PC-3 (cell line): ENCODE measurements at regions not wholly inside any gene's neighbourhood (a gene's known extent, or its start where the extent isn't known, plus 50 kb on each side); places are given as distances from the start of the nearest gene placed in this dataset.

ENCODE experiments used
- EZH2 ChIP-seq: fragments of 300-600 bp; sonication (generic); IDR thresholded peaks from one replicate; pipeline ENCODE4 v1.6.1; 2017; ENCODE audit warnings: antibody characterized with exemption, mild to moderate bottlenecking, low read length; ENCODE audit not compliant: unreplicated experiment
- EZH2phosphoT487 ChIP-seq: fragments of 300-600 bp; sonication (generic); IDR thresholded peaks from 2 replicates; pipeline ENCODE4 v1.6.1; 2018; ENCODE audit warnings: mild to moderate bottlenecking, antibody characterized with exemption, low read length, borderline replicate concordance
- TF ChIP-seq, protein P1 (sequence below): fragments of 300-600 bp; sonication (generic); conservative IDR thresholded peaks from 2 replicates; pipeline ENCODE4 v1.5.1; 2017; ENCODE audit warnings: antibody characterized with exemption, low read depth, mild to moderate bottlenecking, low read length

GRCh38 chr20:62549029-62549428 is 73.2 kb upstream of the GATA5 start:
- TF ChIP-seq, protein P1, sequence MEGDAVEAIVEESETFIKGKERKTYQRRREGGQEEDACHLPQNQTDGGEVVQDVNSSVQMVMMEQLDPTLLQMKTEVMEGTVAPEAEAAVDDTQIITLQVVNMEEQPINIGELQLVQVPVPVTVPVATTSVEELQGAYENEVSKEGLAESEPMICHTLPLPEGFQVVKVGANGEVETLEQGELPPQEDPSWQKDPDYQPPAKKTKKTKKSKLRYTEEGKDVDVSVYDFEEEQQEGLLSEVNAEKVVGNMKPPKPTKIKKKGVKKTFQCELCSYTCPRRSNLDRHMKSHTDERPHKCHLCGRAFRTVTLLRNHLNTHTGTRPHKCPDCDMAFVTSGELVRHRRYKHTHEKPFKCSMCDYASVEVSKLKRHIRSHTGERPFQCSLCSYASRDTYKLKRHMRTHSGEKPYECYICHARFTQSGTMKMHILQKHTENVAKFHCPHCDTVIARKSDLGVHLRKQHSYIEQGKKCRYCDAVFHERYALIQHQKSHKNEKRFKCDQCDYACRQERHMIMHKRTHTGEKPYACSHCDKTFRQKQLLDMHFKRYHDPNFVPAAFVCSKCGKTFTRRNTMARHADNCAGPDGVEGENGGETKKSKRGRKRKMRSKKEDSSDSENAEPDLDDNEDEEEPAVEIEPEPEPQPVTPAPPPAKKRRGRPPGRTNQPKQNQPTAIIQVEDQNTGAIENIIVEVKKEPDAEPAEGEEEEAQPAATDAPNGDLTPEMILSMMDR: no peak
- TF ChIP-seq EZH2phosphoT487 (no peak), EZH2 (no peak)
